ENCODE measurements at regions not wholly inside any gene's neighbourhood (a gene's known extent, or its start where the extent isn't known, plus 50 kb on each side); places are given as distances from the start of the nearest gene placed in this dataset.

DNA sequence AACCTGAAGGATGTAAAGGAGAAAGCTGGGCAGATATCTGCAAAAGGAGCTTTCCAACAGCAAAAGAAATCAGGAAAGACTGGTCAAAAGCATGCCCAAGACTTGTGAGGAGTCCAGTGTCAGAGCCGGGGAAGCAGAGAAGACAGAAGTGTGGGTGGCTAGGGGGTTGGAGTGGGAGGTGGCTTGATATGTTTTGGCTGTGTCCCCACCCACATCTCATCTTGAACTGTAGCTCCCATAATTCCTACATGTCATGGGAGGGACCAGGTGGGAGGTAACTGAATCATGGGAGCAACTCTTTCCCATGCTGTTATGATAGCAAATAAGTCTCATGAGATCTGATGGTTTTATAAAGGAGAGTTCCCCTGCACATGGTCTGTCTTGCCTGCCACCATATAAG lies 84.9 kb downstream of the INHBA start:
- TF ChIP-seq, protein P1, sequence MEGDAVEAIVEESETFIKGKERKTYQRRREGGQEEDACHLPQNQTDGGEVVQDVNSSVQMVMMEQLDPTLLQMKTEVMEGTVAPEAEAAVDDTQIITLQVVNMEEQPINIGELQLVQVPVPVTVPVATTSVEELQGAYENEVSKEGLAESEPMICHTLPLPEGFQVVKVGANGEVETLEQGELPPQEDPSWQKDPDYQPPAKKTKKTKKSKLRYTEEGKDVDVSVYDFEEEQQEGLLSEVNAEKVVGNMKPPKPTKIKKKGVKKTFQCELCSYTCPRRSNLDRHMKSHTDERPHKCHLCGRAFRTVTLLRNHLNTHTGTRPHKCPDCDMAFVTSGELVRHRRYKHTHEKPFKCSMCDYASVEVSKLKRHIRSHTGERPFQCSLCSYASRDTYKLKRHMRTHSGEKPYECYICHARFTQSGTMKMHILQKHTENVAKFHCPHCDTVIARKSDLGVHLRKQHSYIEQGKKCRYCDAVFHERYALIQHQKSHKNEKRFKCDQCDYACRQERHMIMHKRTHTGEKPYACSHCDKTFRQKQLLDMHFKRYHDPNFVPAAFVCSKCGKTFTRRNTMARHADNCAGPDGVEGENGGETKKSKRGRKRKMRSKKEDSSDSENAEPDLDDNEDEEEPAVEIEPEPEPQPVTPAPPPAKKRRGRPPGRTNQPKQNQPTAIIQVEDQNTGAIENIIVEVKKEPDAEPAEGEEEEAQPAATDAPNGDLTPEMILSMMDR (IDR thresholded peaks at IDR 0.05), result no peak
- TF ChIP-seq POLR2A (IDR thresholded peaks at IDR 0.05), result no peak
